ENCODE measurements at regions not wholly inside any gene's neighbourhood (a gene's known extent, or its start where the extent isn't known, plus 50 kb on each side); places are given as distances from the start of the nearest gene placed in this dataset.
"Not testable (repeated sequence)": the region's sequence is repeated elsewhere in the genome, so short reads cannot be mapped to it uniquely, and the experiment has no call there.

- no peaks in the 10 kb centered on the region for H4K20me1 ChIP-seq (ENCODE audit: control insufficient read depth, insufficient read depth, low read depth, low read length)
- H3K36me3 ChIP-seq (ENCODE audit: control insufficient read depth, low read length), result no peaks in the 10 kb centered on the region
- H3K9me2 ChIP-seq (replicated peaks; ENCODE audit: control insufficient read depth, low read length), result no peaks in the 10 kb centered on the region
- H3K4me3 ChIP-seq (ENCODE audit: low read length), result no peak overlapping the region
- H3K4me1 ChIP-seq (ENCODE audit: control insufficient read depth, low read length), result no peaks in the 10 kb centered on the region
- H3K9me3 ChIP-seq (ENCODE audit: control insufficient read depth, insufficient read depth, low read length), result no peaks in the 10 kb centered on the region
- TF ChIP-seq EZH2phosphoT487 (IDR thresholded peaks at IDR 0.05; ENCODE audit: borderline replicate concordance, low read length) (no peak), CTCF (IDR thresholded peaks at IDR 0.05; ENCODE audit: low read depth, low read length, poor library complexity, severe bottlenecking) (no peak)
- H3F3A ChIP-seq (ENCODE audit: control insufficient read depth, insufficient read depth), result no peaks in the 10 kb centered on the region
- H3K4me2 ChIP-seq (ENCODE audit: low read length), result no peak overlapping the region
- H3K27ac ChIP-seq (ENCODE audit: low read depth, low read length), result no peak overlapping the region
- no peaks in the 10 kb centered on the region for H3K79me2 ChIP-seq (ENCODE audit: control insufficient read depth, low read length)
- H3K27me3 ChIP-seq (ENCODE audit: control insufficient read depth, low read length), result no peaks in the 10 kb centered on the region
These were observed 129.0 kb upstream of the SRSF6 start for GRCh38 chr20:43328697-43329096.

GRCh38 chr20:43327234-43327633 lies 130.5 kb upstream of the SRSF6 start:
- not testable (repeated sequence) for H3K27me3 ChIP-seq (ENCODE audit: control insufficient read depth, low read length); H3K9me3 ChIP-seq (ENCODE audit: control insufficient read depth, insufficient read depth, low read length); H3K79me2 ChIP-seq (ENCODE audit: control insufficient read depth, low read length); H3F3A ChIP-seq (ENCODE audit: control insufficient read depth, insufficient read depth); H3K27ac ChIP-seq (ENCODE audit: low read depth, low read length); H3K4me1 ChIP-seq (ENCODE audit: control insufficient read depth, low read length); H3K4me2 ChIP-seq (ENCODE audit: low read length); H3K9me2 ChIP-seq (replicated peaks; ENCODE audit: control insufficient read depth, low read length); H3K4me3 ChIP-seq (ENCODE audit: low read length); H4K20me1 ChIP-seq (ENCODE audit: control insufficient read depth, insufficient read depth, low read depth, low read length); H3K36me3 ChIP-seq (ENCODE audit: control insufficient read depth, low read length)

- H3K27ac ChIP-seq (ENCODE audit: low read depth, low read length), result no peak overlapping the region
- H3K9me3 ChIP-seq (ENCODE audit: control insufficient read depth, insufficient read depth, low read length), result no peaks in the 10 kb centered on the region
- H3K36me3 ChIP-seq (ENCODE audit: control insufficient read depth, low read length), result no peaks in the 10 kb centered on the region
- H3K27me3 ChIP-seq (ENCODE audit: control insufficient read depth, low read length), result no peaks in the 10 kb centered on the region
- no peaks in the 10 kb centered on the region for H4K20me1 ChIP-seq (ENCODE audit: control insufficient read depth, insufficient read depth, low read depth, low read length)
- no peaks in the 10 kb centered on the region for H3K79me2 ChIP-seq (ENCODE audit: control insufficient read depth, low read length)
- no peaks in the 10 kb centered on the region for H3K9me2 ChIP-seq (replicated peaks; ENCODE audit: control insufficient read depth, low read length)
- TF ChIP-seq EZH2phosphoT487 (IDR thresholded peaks at IDR 0.05; ENCODE audit: borderline replicate concordance, low read length), result no peak
- TF ChIP-seq CTCF (IDR thresholded peaks at IDR 0.05; ENCODE audit: low read depth, low read length, poor library complexity, severe bottlenecking), result no peak
- no peaks in the 10 kb centered on the region for H3K4me1 ChIP-seq (ENCODE audit: control insufficient read depth, low read length)
- no peaks in the 10 kb centered on the region for H3F3A ChIP-seq (ENCODE audit: control insufficient read depth, insufficient read depth)
- H3K4me3 ChIP-seq (ENCODE audit: low read length), result no peak overlapping the region
- no peak overlapping the region for H3K4me2 ChIP-seq (ENCODE audit: low read length)
These were observed 131.8 kb upstream of the SRSF6 start for GRCh38 chr20:43325926-43326325.

- no peaks in the 10 kb centered on the region for H3K36me3 ChIP-seq (ENCODE audit: control insufficient read depth, low read length)
- H4K20me1 ChIP-seq (ENCODE audit: control insufficient read depth, insufficient read depth, low read depth, low read length), result no peaks in the 10 kb centered on the region
- H3K9me3 ChIP-seq (ENCODE audit: control insufficient read depth, insufficient read depth, low read length), result no peaks in the 10 kb centered on the region
- no peak for TF ChIP-seq EZH2phosphoT487 (IDR thresholded peaks at IDR 0.05; ENCODE audit: borderline replicate concordance, low read length)
- no peak for TF ChIP-seq CTCF (IDR thresholded peaks at IDR 0.05; ENCODE audit: low read depth, low read length, poor library complexity, severe bottlenecking)
- no peaks in the 10 kb centered on the region for H3K27me3 ChIP-seq (ENCODE audit: control insufficient read depth, low read length)
- no peaks in the 10 kb centered on the region for H3K4me1 ChIP-seq (ENCODE audit: control insufficient read depth, low read length)
- no peaks in the 10 kb centered on the region for H3K79me2 ChIP-seq (ENCODE audit: control insufficient read depth, low read length)
- no peaks in the 10 kb centered on the region for H3F3A ChIP-seq (ENCODE audit: control insufficient read depth, insufficient read depth)
- H3K4me3 ChIP-seq (ENCODE audit: low read length), result no peak overlapping the region
- H3K9me2 ChIP-seq (replicated peaks; ENCODE audit: control insufficient read depth, low read length), result no peaks in the 10 kb centered on the region
- H3K27ac ChIP-seq (ENCODE audit: low read depth, low read length), result no peak overlapping the region
- H3K4me2 ChIP-seq (ENCODE audit: low read length), result no peak overlapping the region
These were observed 133.9 kb upstream of the PTPRT start for GRCh38 chr20:43323592-43323991.
